ENCODE measurements at regions not wholly inside any gene's neighbourhood (a gene's known extent, or its start where the extent isn't known, plus 50 kb on each side); places are given as distances from the start of the nearest gene placed in this dataset.
"Not testable (repeated sequence)": the region's sequence is repeated elsewhere in the genome, so short reads cannot be mapped to it uniquely, and the experiment has no call there.

- Mint-ChIP-seq H3K4me1 (ENCODE audit: low read depth in 2 of 2) (peaks cover 9% of the 10 kb centered on the region in 2 donors), H3K9me3 (no peaks in the 10 kb centered on the region), H3K27me3 (no peaks in the 10 kb centered on the region), H3K36me3 (ENCODE audit: insufficient read depth) (no peaks in the 10 kb centered on the region), H3K27ac (no peak overlapping the region), H3K4me3 (no peak overlapping the region)
- DNase-seq (no peak), ATAC-seq (replicated peaks) (no peak)
Measured at GRCh38 chr10:30756151-30756550, 126.6 kb upstream of the LYZL2 start.

DNA sequence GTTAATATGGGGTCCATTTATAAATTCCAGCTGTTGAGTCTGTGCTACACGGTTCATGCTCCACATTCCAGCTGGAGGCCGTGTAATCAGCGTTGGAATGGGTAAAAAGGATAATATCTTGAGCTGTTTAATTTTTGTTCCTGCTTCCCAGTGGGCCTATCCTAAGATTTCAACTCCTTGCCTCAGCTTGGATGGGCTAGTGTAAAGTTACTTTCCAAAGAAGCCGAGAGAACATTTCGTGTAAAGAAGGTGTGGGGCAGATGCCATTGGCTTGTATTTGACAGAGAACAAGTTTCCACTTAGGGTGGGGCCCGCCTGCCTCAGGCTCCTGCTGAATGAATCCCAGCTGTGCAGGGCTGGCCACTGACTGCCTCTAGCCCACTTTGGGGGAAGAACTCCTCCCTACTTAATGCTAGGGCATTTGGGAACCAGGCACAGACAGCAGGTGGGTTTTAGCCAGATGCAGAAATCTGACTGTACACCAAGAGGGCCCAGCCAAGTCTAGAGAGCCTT, 125.9 kb upstream of the LYZL2 start:
- Mint-ChIP-seq H3K4me1 (ENCODE audit: low read depth in 2 of 2) (peaks cover 14 to 15% of the 10 kb centered on the region in 2 donors), H3K36me3 (ENCODE audit: insufficient read depth) (no peaks in the 10 kb centered on the region), H3K9me3 (no peaks in the 10 kb centered on the region), H3K27me3 (no peaks in the 10 kb centered on the region), H3K4me3 (no peak overlapping the region), H3K27ac (no peak overlapping the region)
- DNase-seq (no peak), ATAC-seq (replicated peaks) (no peak)

GRCh38 chr10:30752481-30752881, 122.9 kb upstream of the LYZL2 start:
- H3K4me1 Mint-ChIP-seq (ENCODE audit: low read depth in 2 of 2) = peaks cover 30 to 39% of the 10 kb centered on the region in 2 donors

GRCh38 chr10:30751678-30752331, 122.3 kb upstream of the LYZL2 start:
- Mint-ChIP-seq H3K9me3 (no peaks in the 10 kb centered on the region), H3K27me3 (no peaks in the 10 kb centered on the region), H3K4me1 (ENCODE audit: low read depth in 2 of 2) (peaks cover 35 to 45% of the 10 kb centered on the region in 2 donors), H3K36me3 (ENCODE audit: insufficient read depth) (peaks cover under 1% of the 10 kb centered on the region), H3K27ac (peak overlapping the region; percentile 23 to 29), H3K4me3 (peak overlapping the region; percentile 2 to 47)
- DNase-seq = peak; percentile 58 to 62 (median 61)
- peak; percentile 72 for ATAC-seq (replicated peaks)

More at GRCh38 chr10:30752481-30752881, 122.9 kb upstream of the LYZL2 start:
- H3K36me3 Mint-ChIP-seq (ENCODE audit: insufficient read depth) = no peaks in the 10 kb centered on the region
- DNase-seq = no peak
- no peaks in the 10 kb centered on the region for H3K27me3 Mint-ChIP-seq
- ATAC-seq (replicated peaks) = no peak
- H3K27ac Mint-ChIP-seq = no peak overlapping the region
- no peaks in the 10 kb centered on the region for H3K9me3 Mint-ChIP-seq
- H3K4me3 Mint-ChIP-seq = no peak overlapping the region

DNA sequence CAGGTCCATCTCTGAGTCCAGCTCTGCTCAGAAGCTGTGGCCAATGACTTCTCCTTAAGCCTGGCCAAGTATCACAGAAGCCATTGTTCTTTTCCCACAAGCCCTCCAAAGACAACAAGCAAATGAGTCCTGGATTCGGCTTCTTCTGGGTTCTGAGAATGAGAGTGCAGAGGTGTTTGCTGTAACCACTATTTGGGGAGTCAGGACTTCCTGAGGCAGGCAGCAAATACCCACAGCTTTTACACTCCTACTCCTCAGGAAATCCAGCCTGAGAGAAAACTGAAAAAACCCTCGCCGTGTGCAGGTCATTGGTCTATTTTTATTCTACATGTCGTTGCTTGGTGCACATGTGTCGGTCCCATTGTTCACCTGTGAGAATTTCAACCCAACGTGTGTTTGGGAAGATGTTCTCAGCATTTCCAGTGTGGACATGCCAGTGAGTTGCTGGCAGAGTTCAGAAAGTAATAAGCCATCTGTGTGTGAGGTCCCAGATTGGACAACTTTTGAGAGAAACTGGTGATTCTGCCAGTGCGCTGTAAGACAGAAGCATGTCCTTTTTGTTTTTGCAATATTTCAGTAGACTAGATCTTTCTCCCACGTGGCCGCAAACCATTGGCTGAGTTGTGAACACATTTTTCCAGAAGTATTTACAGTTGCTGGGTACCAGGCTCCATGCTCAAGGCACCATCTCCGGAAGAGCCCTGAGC, 121.6 kb upstream of the LYZL2 start:
- ATAC-seq (replicated peaks) (peak; percentile 51), DNase-seq (no peak)
- Mint-ChIP-seq H3K9me3 (no peaks in the 10 kb centered on the region), H3K36me3 (ENCODE audit: insufficient read depth) (peaks cover 2% of the 10 kb centered on the region), H3K27me3 (no peaks in the 10 kb centered on the region), H3K4me1 (ENCODE audit: low read depth in 2 of 2) (peaks cover 37 to 45% of the 10 kb centered on the region in 2 donors), H3K27ac (peak overlapping the region in 1 of 2 donors; percentile 23), H3K4me3 (peak overlapping the region; percentile 2 to 47)

GRCh38 chr10:30749385-30749784, 119.8 kb upstream of the LYZL2 start:
- Mint-ChIP-seq H3K27me3 (no peaks in the 10 kb centered on the region), H3K9me3 (no peaks in the 10 kb centered on the region), H3K27ac (peak overlapping the region in 1 of 2 donors; percentile 86), H3K4me1 (ENCODE audit: low read depth in 2 of 2) (peaks cover 37 to 45% of the 10 kb centered on the region in 2 donors), H3K36me3 (ENCODE audit: insufficient read depth) (peaks cover 7% of the 10 kb centered on the region), H3K4me3 (peak overlapping the region; percentile 2 to 7)
- DNase-seq (no peak), ATAC-seq (replicated peaks) (peak; percentile 35)

DNA sequence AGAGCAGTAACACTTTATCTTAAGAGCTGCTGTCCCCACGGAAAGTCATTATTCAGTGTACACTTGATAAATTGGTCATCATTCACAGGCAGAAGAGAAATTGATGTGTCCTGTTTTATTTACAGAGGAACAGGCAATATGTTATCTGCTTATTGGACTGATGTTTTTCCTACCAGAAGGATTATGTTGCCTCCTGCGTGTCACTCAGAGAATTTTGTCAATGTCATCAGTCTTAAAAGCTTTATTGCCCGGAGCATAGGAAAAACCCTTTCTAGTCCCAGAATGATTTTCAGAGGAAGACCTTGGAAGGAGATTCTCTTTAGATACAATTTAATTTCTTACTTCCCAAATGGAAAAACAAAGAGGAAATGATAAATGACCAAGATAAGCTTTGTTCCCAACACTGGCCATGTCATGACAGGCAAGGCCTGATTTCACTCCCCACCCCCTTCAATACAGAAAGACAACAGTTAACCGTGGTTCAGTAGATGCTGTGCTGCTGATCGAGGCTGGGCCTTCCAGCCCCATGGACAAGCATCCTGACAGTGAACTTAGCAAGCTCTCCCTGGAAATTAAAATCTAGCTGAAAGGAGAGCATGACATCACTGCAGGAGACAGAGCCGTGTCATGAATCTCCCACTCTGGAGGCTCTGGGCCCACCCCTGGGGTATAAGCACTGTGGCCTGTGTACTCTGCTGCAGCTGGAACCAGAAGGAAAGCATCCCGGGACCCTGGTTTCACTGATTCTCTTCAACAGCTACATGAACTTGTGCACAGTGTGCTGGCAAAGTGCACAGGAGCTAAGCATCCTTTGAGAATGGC, 118.8 kb upstream of the LYZL2 start:
- DNase-seq (no peak), ATAC-seq (replicated peaks) (no peak)
- peaks cover 7% of the 10 kb centered on the region for H3K36me3 Mint-ChIP-seq (ENCODE audit: insufficient read depth)
- no peaks in the 10 kb centered on the region for H3K27me3 Mint-ChIP-seq
- H3K4me1 Mint-ChIP-seq (ENCODE audit: low read depth in 2 of 2) = peaks cover 37 to 45% of the 10 kb centered on the region in 2 donors
- H3K9me3 Mint-ChIP-seq = no peaks in the 10 kb centered on the region
- H3K4me3 Mint-ChIP-seq = peak overlapping the region; percentile 39 to 64
- H3K27ac Mint-ChIP-seq = peak overlapping the region in 1 of 2 donors; percentile 22

GRCh38 chr10:30747633-30748032, 118.1 kb upstream of the LYZL2 start:
- Mint-ChIP-seq H3K27ac (peak overlapping the region; percentile 22), H3K9me3 (no peaks in the 10 kb centered on the region)
- DNase-seq = peak in 1 of 3 experiments; percentile 5

GRCh38 chr10:30745953-30746352, 116.4 kb upstream of the LYZL2 start:
- H3K27ac Mint-ChIP-seq = no peak overlapping the region
- no peaks in the 10 kb centered on the region for H3K9me3 Mint-ChIP-seq
- peaks cover 26 to 34% of the 10 kb centered on the region in 2 donors for H3K4me1 Mint-ChIP-seq (ENCODE audit: low read depth in 2 of 2)
- DNase-seq (no peak), ATAC-seq (replicated peaks) (no peak)
- H3K36me3 Mint-ChIP-seq (ENCODE audit: insufficient read depth) = peaks cover 7% of the 10 kb centered on the region
- no peaks in the 10 kb centered on the region for H3K27me3 Mint-ChIP-seq
- H3K4me3 Mint-ChIP-seq = peak overlapping the region; percentile 48 to 64

More at GRCh38 chr10:30747633-30748032, 118.1 kb upstream of the LYZL2 start:
- peak; percentile 63 for ATAC-seq (replicated peaks)
- Mint-ChIP-seq H3K4me3 (peak overlapping the region; percentile 39 to 64), H3K4me1 (ENCODE audit: low read depth in 2 of 2) (peaks cover 37 to 45% of the 10 kb centered on the region in 2 donors), H3K27me3 (no peaks in the 10 kb centered on the region), H3K36me3 (ENCODE audit: insufficient read depth) (peaks cover 7% of the 10 kb centered on the region)

DNA sequence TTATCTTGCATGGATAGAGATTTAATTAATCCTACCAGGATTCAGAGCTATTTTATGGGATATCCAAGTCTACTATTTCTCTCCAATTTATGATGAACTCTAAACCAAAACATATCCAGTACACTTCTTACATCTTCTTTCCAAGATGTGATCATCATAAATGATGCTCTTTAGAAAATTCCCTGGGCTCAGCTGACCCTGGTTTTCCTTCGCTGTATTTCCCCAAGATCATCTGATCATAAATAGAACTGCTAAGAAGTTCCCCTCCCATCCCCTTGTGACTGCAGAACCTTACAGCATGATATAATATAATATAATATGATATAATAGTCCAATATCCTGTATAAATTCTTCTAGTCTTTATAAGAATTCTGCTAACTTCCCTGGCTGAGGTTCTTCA, 114.6 kb upstream of the LYZL2 start:
- DNase-seq (no peak), ATAC-seq (replicated peaks) (no peak)
- H3K9me3 Mint-ChIP-seq = no peaks in the 10 kb centered on the region
- no peaks in the 10 kb centered on the region for H3K27me3 Mint-ChIP-seq
- H3K27ac Mint-ChIP-seq = no peak overlapping the region
- H3K4me1 Mint-ChIP-seq (ENCODE audit: low read depth in 2 of 2) = peaks cover 18% of the 10 kb centered on the region in 2 donors
- H3K36me3 Mint-ChIP-seq (ENCODE audit: insufficient read depth) = peaks cover 7% of the 10 kb centered on the region
- no peak overlapping the region for H3K4me3 Mint-ChIP-seq

- peaks cover 16 to 17% of the 10 kb centered on the region in 2 donors for H3K4me1 Mint-ChIP-seq (ENCODE audit: low read depth in 2 of 2)
- H3K27ac Mint-ChIP-seq = no peak overlapping the region
- ATAC-seq (replicated peaks) (no peak), DNase-seq (no peak)
- H3K4me3 Mint-ChIP-seq = no peak overlapping the region
- H3K27me3 Mint-ChIP-seq = no peaks in the 10 kb centered on the region
- H3K36me3 Mint-ChIP-seq (ENCODE audit: insufficient read depth) = peaks cover 7% of the 10 kb centered on the region
- H3K9me3 Mint-ChIP-seq = no peaks in the 10 kb centered on the region
Measured at GRCh38 chr10:30743586-30743985, 114.0 kb upstream of the LYZL2 start.

DNA sequence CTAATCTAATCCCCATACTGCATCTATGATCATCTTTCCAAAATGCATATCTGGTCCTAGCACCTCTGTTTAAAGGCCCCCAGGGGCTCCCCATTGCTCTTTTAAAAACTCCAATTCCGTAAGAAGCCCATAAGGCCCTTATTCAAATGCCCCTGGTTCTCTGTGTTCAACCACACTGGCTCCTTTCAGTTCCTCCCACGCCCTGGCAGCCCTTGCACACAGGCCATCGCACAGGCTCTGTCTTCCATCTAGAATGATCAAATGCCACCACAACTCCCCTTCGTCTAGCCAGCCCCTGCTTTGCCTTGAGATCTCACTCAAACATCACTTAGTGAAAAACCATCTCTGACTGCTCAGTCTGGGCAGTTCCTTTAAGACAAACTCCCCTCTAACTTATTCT, 112.9 kb upstream of the LYZL2 start:
- peaks cover 6 to 7% of the 10 kb centered on the region in 2 donors for H3K4me1 Mint-ChIP-seq (ENCODE audit: low read depth in 2 of 2)
- H3K27me3 Mint-ChIP-seq = peaks cover 0 to 8% of the 10 kb centered on the region in 2 donors
- no peak for ATAC-seq (replicated peaks)
- H3K27ac Mint-ChIP-seq = no peak overlapping the region
- H3K4me3 Mint-ChIP-seq = no peak overlapping the region
- no peaks in the 10 kb centered on the region for H3K9me3 Mint-ChIP-seq
- peaks cover 7% of the 10 kb centered on the region for H3K36me3 Mint-ChIP-seq (ENCODE audit: insufficient read depth)
- DNase-seq = no peak

DNA sequence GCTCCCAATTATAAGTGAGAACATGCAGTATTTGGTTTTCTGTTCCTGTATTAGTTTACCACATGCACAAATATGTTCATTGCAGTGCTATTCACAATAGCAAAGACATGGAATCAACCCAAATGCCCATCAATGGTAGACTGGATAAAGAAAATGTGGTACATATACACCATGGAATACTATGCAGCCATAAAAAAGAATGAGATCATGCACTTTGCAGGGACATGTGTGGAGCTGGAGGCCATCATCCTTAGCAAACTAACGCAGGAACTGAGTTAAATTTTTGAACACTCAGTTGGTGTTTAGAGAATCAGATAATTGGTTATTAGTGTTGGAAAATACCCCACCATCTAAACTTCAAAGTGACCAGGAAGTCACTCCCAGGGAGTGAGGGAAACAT, 111.2 kb upstream of the LYZL2 start:
- not testable (repeated sequence) for ATAC-seq (replicated peaks); H3K4me3 Mint-ChIP-seq; H3K36me3 Mint-ChIP-seq (ENCODE audit: insufficient read depth); DNase-seq; H3K4me1 Mint-ChIP-seq (ENCODE audit: low read depth in 2 of 2); H3K27ac Mint-ChIP-seq; H3K9me3 Mint-ChIP-seq
- H3K27me3 Mint-ChIP-seq = peaks cover 6 to 22% of the 10 kb centered on the region in 2 donors

Data from effector memory CD8-positive, alpha-beta T cell (primary cell).